Colonic mucosa (tissue), 4 donors: ENCODE measurements at regions not wholly inside any gene's neighbourhood (a gene's known extent, or its start where the extent isn't known, plus 50 kb on each side); places are given as distances from the start of the nearest gene placed in this dataset.

ENCODE experiments used
- DNase-seq: peaks from one replicate; pipeline ENCODE4 v3.0.0-alpha.2; 2020
- H3K27ac ChIP-seq: fragments of 200-600 bp; one replicate; pipeline ENCODE4 v1.8.0; 2021
- H3K27me3 ChIP-seq: fragments of 200-600 bp; one replicate; pipeline ENCODE4 v1.8.0; 2021
- H3K36me3 ChIP-seq: fragments of 200-600 bp; one replicate; pipeline ENCODE4 v1.8.0; 2021
- H3K4me1 ChIP-seq: fragments of 200-600 bp; one replicate; pipeline ENCODE4 v1.8.0; 2021; ENCODE audit warnings: mild to moderate bottlenecking
- H3K4me3 ChIP-seq: fragments of 200-600 bp; one replicate; pipeline ENCODE4 v1.8.0; 2021
- H3K9ac ChIP-seq, 2 donors: one replicate each; pipeline ENCODE4 v1.7.0; 2013; ENCODE audit warnings: control low read depth in 2 of 2, low read depth in 2 of 2, low read length in 2 of 2
- H3K9me3 ChIP-seq: fragments of 200-600 bp; one replicate; pipeline ENCODE4 v1.8.0; 2021
- CTCF ChIP-seq: fragments of 200-600 bp; IDR thresholded peaks from one replicate; pipeline ENCODE4 v1.8.0; 2022; ENCODE audit warnings: antibody characterized with exemption, mild to moderate bottlenecking
- intact Hi-C: fragments of 100-400 bp; cut with DNase I; formaldehyde crosslinking; loops from one replicate; pipeline ENCODE4 v1.14.1; 2022
- donor health status: healthy.
- donor health status: DM: no; HTN: no; CAD: no.
- donor health status: DM: no; HTN: no; CAD: no.

DNA sequence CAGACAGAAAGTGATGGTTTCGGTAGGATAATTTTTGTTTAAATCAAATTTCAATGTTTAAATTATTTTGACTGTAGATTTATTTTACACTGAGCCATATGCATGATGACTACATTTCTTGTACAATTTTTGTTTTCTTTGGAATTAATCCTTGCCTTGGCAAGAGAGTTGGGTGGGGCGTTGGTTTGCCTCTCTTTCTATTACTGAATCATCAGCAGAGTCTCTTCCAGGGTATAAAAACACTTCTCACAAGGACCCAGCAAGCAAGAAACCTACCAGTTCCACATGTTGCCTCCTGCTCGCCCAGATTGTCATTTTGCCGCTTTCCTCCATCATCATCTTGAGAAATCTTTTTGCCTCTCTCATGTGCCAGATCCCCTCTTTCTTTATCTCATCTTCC is 455.0 kb upstream of the DMAC1 start:
- DNase-seq = no peak

GRCh38 chr9:8252445-8252844 is 452.9 kb upstream of the DMAC1 start:
- TF ChIP-seq CTCF = no peak
- no peaks in the 10 kb centered on the region for H3K27me3 ChIP-seq
- H3K9ac ChIP-seq = no peak overlapping the region
- no peaks in the 10 kb centered on the region for H3K4me1 ChIP-seq
- intact Hi-C loops = no loop called here
- DNase-seq = no peak
- no peaks in the 10 kb centered on the region for H3K9me3 ChIP-seq
- no peaks in the 10 kb centered on the region for H3K36me3 ChIP-seq
- H3K4me3 ChIP-seq = no peak overlapping the region
- no peak overlapping the region for H3K27ac ChIP-seq

More for the DNA sequence above, 455.0 kb upstream of the DMAC1 start:
- intact Hi-C loops = no loop called here
- H3K4me1 ChIP-seq = no peaks in the 10 kb centered on the region
- H3K27ac ChIP-seq = no peak overlapping the region
- H3K27me3 ChIP-seq = no peaks in the 10 kb centered on the region
- no peak for TF ChIP-seq CTCF
- no peaks in the 10 kb centered on the region for H3K9me3 ChIP-seq
- no peak overlapping the region for H3K4me3 ChIP-seq
- no peak overlapping the region for H3K9ac ChIP-seq
- no peaks in the 10 kb centered on the region for H3K36me3 ChIP-seq

- Histone ChIP-seq H3K27me3 (no peaks in the 10 kb centered on the region), H3K36me3 (no peaks in the 10 kb centered on the region), H3K9ac (no peak overlapping the region), H3K27ac (no peak overlapping the region), H3K4me1 (no peaks in the 10 kb centered on the region), H3K4me3 (no peak overlapping the region), H3K9me3 (no peaks in the 10 kb centered on the region)
- TF ChIP-seq CTCF = no peak
- intact Hi-C loops = no loop called here
- DNase-seq = no peak
Observed at GRCh38 chr9:8251566-8251965, 452.0 kb upstream of the DMAC1 start.

- no peak for DNase-seq
- Histone ChIP-seq H3K4me3 (no peak overlapping the region), H3K9ac (no peak overlapping the region), H3K4me1 (no peaks in the 10 kb centered on the region), H3K9me3 (no peaks in the 10 kb centered on the region), H3K27ac (no peak overlapping the region), H3K36me3 (no peaks in the 10 kb centered on the region), H3K27me3 (no peaks in the 10 kb centered on the region)
- TF ChIP-seq CTCF = no peak
- intact Hi-C loops = no loop called here
Observed at GRCh38 chr9:8244505-8245092, 445.0 kb upstream of the DMAC1 start.

DNA sequence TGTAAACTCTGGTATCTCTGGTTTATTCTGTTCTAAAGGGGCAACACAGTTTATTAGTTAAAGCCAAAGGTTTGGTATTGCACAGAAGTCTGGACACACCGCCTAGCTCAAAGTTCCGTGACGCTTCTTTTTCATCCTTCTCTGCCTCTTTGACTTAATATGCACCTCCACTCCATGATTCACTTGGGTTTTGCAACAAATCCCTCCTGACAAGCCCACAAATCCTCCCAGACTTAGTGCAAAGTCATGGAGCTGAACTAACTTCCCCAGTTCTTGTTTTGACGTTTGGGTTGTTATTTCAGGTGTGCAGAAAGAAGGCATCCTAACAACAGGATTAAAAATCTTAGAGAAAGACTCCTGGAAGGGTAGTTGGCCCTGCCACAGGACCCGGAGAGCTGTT is 441.6 kb upstream of the DMAC1 start:
- TF ChIP-seq CTCF = no peak
- no peaks in the 10 kb centered on the region for H3K36me3 ChIP-seq
- no peaks in the 10 kb centered on the region for H3K4me1 ChIP-seq
- H3K4me3 ChIP-seq = no peak overlapping the region
- H3K27me3 ChIP-seq = no peaks in the 10 kb centered on the region
- DNase-seq = no peak
- H3K9ac ChIP-seq = no peak overlapping the region
- intact Hi-C loops = no loop called here
- H3K9me3 ChIP-seq = no peaks in the 10 kb centered on the region
- no peak overlapping the region for H3K27ac ChIP-seq
